Tibial nerve (tissue), 4 donors: ENCODE measurements at regions not wholly inside any gene's neighbourhood (a gene's known extent, or its start where the extent isn't known, plus 50 kb on each side); places are given as distances from the start of the nearest gene placed in this dataset.

Experiments used
- DNase-seq, 2 donors: peaks; one replicate each; pipeline ENCODE4 v3.0.0-alpha.2; 2019; ENCODE audit warnings: low spot score in 2 of 2
- H3K27ac ChIP-seq, 4 donors: fragments of 200-600 bp; sonication (generic) in 3 of 4; one replicate each; pipeline ENCODE4 v1.5.1; 2017 to 2019; ENCODE audit warnings: mild to moderate bottlenecking in 1 of 4
- H3K27me3 ChIP-seq, 2 donors: fragments of 200-600 bp; sonication (generic) in 1 of 2; one replicate each; pipeline versions ENCODE4 v1.5.1 to v1.6.0; 2017 to 2019
- H3K36me3 ChIP-seq, 3 donors: fragments of 200-600 bp; sonication (generic); one replicate each; pipeline ENCODE4 v1.5.1; 2018 to 2019
- H3K4me1 ChIP-seq, 4 donors: fragments of 200-600 bp; sonication (generic) in 3 of 4; one replicate each; pipeline ENCODE4 v1.5.1; 2017 to 2019
- H3K4me3 ChIP-seq, 4 donors: fragments of 200-600 bp; sonication (generic) in 3 of 4; one replicate each; pipeline ENCODE4 v1.5.1; 2017 to 2019; ENCODE audit warnings: mild to moderate bottlenecking in 1 of 4, moderate library complexity in 1 of 4
- H3K9me3 ChIP-seq, 4 donors: fragments of 200-600 bp; sonication (generic) in 3 of 4; one replicate each; pipeline ENCODE4 v1.5.1; 2017 to 2019
- EP300 ChIP-seq, 2 donors: sonication (generic); formaldehyde crosslinking; IDR thresholded peaks; one replicate each; pipeline ENCODE4 v1.6.1; 2017; ENCODE audit warnings: antibody characterized with exemption in 2 of 2, mild to moderate bottlenecking in 1 of 2
- POLR2A ChIP-seq, 2 donors: fragments of 450-650 bp; IDR thresholded peaks; one replicate each; pipeline ENCODE4 v1.6.1; 2017; ENCODE audit warnings: antibody characterized with exemption in 2 of 2, mild to moderate bottlenecking in 2 of 2, moderate library complexity in 2 of 2
- WGBS, 2 donors: methylation state at CpG; one replicate each; pipeline ENCODE4 v1.1.5; 2018; 5-methylcytosine and 5-hydroxymethylcytosine counted together
- TF ChIP-seq, protein P1 (sequence below), 5 experiments: fragments of 200-600 bp in 3 of 5; fragments of 450-650 bp in 2 of 5; sonication (generic) in 3 of 5; IDR thresholded peaks; one replicate each; pipeline ENCODE4 v1.5.1; 2016 to 2019; ENCODE audit warnings: antibody characterized with exemption in 5 of 5, mild to moderate bottlenecking in 3 of 5, moderate library complexity in 2 of 5

DNA sequence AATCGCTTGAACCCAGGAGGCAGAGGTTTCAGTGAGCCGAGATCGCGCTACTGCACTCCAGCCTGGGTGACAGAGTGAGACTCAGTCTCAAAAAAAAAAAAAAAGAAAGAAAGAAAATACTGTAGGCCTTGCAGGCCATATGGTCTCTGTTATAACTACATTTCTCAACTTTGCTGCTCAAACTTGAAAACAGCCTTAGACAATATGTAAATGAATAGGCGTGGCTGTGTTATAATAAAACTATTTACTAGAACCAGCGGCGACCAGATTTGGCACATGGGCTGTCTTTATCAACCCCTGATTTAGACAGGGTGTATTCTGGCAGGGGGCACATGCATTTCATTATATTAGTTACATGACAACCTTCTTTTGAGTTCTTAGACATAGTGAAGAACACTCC, 130.0 kb downstream of the C9orf152 start:
- Histone ChIP-seq H3K4me3 (no peak overlapping the region), H3K36me3 (no peaks in the 10 kb centered on the region), H3K9me3 (no peaks in the 10 kb centered on the region), H3K4me1 (peaks cover 0 to 30% (median 6%) of the 10 kb centered on the region in 4 donors), H3K27ac (peak overlapping the region in 1 of 4 donors; percentile 33), H3K27me3 (no peaks in the 10 kb centered on the region)
- DNase-seq: no peak
- 76 to 85% methylated on average over 7 of the region's 7 CpGs for WGBS, 2 donors
- TF ChIP-seq, protein P1, sequence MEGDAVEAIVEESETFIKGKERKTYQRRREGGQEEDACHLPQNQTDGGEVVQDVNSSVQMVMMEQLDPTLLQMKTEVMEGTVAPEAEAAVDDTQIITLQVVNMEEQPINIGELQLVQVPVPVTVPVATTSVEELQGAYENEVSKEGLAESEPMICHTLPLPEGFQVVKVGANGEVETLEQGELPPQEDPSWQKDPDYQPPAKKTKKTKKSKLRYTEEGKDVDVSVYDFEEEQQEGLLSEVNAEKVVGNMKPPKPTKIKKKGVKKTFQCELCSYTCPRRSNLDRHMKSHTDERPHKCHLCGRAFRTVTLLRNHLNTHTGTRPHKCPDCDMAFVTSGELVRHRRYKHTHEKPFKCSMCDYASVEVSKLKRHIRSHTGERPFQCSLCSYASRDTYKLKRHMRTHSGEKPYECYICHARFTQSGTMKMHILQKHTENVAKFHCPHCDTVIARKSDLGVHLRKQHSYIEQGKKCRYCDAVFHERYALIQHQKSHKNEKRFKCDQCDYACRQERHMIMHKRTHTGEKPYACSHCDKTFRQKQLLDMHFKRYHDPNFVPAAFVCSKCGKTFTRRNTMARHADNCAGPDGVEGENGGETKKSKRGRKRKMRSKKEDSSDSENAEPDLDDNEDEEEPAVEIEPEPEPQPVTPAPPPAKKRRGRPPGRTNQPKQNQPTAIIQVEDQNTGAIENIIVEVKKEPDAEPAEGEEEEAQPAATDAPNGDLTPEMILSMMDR (IDR thresholded peaks at IDR 0.05): no peak
- TF ChIP-seq POLR2A (IDR thresholded peaks at IDR 0.05) (no peak), EP300 (IDR thresholded peaks at IDR 0.05) (no peak)

GRCh38 chr9:110078604-110079003, 129.4 kb downstream of the C9orf152 start:
- Histone ChIP-seq H3K36me3 (no peaks in the 10 kb centered on the region), H3K27me3 (no peaks in the 10 kb centered on the region), H3K4me3 (no peak overlapping the region), H3K9me3 (no peaks in the 10 kb centered on the region), H3K4me1 (peaks cover 0 to 30% (median 5%) of the 10 kb centered on the region in 4 donors), H3K27ac (peak overlapping the region in 2 of 4 donors; percentile 3 to 33)
- no peak for TF ChIP-seq POLR2A (IDR thresholded peaks at IDR 0.05)
- no peak for TF ChIP-seq EP300 (IDR thresholded peaks at IDR 0.05)
- TF ChIP-seq, protein P1 (IDR thresholded peaks at IDR 0.05): no peak
- 59 to 69% methylated on average over 4 of the region's 4 CpGs for WGBS, 2 donors
- DNase-seq: no peak

- Histone ChIP-seq H3K27ac (peak overlapping the region; percentile 5 to 65 (median 40)), H3K27me3 (no peaks in the 10 kb centered on the region), H3K4me3 (no peak overlapping the region), H3K4me1 (peaks cover 0 to 30% (median 5%) of the 10 kb centered on the region in 4 donors), H3K9me3 (no peaks in the 10 kb centered on the region), H3K36me3 (no peaks in the 10 kb centered on the region)
- no peak for DNase-seq
- TF ChIP-seq, protein P1 (IDR thresholded peaks at IDR 0.05): no peak
- WGBS, 2 donors: 48 to 51% methylated on average over 3 of the region's 3 CpGs
Measured at GRCh38 chr9:110081395-110081794, 126.6 kb downstream of the C9orf152 start.

DNA sequence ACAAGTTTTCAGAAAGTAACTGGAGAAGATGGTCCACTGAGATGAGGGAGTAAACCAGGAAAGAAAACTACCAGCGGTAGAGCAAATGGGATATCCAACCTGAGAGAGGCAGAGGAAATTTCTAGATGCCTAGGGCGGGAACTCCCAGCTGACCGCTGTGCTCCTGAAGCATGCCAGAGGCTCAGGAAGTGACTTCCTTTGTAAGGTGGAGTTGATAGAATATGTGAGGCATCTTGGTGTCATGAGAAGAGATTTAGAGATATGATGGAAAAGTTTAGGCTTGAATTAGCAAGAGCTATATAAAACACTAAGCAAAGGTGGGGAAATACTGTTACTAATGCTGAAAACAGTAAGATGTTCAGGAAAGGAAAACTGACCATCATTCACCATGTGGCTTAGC, 124.1 kb downstream of the C9orf152 start:
- DNase-seq: no peak
- no peaks in the 10 kb centered on the region for H3K9me3 ChIP-seq
- TF ChIP-seq, protein P1 (IDR thresholded peaks at IDR 0.05): no peak
- TF ChIP-seq POLR2A (IDR thresholded peaks at IDR 0.05) (no peak), EP300 (IDR thresholded peaks at IDR 0.05) (no peak)
- peaks cover 0 to 21% (median 5%) of the 10 kb centered on the region in 4 donors for H3K4me1 ChIP-seq
- no peaks in the 10 kb centered on the region for H3K36me3 ChIP-seq
- no peaks in the 10 kb centered on the region for H3K27me3 ChIP-seq
- no peak overlapping the region for H3K4me3 ChIP-seq
- H3K27ac ChIP-seq: no peak overlapping the region
- 89 to 92% methylated on average over 3 of the region's 3 CpGs for WGBS, 2 donors

DNA sequence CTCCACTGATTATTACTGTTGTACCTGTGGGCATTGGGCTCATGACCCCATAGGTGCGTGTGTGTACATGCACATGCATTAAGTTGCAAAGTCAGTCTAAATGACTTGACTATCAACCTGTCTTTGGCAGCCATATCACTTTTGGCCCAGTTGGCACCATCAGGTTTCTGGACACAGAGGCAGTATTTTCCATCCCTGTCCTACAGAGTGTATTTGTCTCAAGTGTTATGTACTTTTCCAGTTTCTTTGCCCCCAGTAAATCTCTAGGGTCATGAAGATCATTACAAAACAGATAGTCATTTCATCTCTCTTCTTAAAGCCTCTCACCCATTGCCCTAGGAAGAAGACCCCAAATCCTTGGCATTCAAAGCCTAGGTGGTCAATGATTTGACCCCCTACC, 121.4 kb downstream of the C9orf152 start:
- Histone ChIP-seq H3K9me3 (no peaks in the 10 kb centered on the region), H3K27ac (no peak overlapping the region), H3K27me3 (no peaks in the 10 kb centered on the region), H3K4me1 (peaks cover 0 to 5% (median 3%) of the 10 kb centered on the region in 4 donors), H3K36me3 (no peaks in the 10 kb centered on the region), H3K4me3 (no peak overlapping the region)
- 94 to 100% methylated on average over 1 of the region's 1 CpG for WGBS, 2 donors
- TF ChIP-seq POLR2A (IDR thresholded peaks at IDR 0.05) (no peak), EP300 (IDR thresholded peaks at IDR 0.05) (no peak)
- TF ChIP-seq, protein P1 (IDR thresholded peaks at IDR 0.05): no peak
- no peak for DNase-seq
